ENCODE measurements at regions not wholly inside any gene's neighbourhood (a gene's known extent, or its start where the extent isn't known, plus 50 kb on each side); places are given as distances from the start of the nearest gene placed in this dataset.

DNA sequence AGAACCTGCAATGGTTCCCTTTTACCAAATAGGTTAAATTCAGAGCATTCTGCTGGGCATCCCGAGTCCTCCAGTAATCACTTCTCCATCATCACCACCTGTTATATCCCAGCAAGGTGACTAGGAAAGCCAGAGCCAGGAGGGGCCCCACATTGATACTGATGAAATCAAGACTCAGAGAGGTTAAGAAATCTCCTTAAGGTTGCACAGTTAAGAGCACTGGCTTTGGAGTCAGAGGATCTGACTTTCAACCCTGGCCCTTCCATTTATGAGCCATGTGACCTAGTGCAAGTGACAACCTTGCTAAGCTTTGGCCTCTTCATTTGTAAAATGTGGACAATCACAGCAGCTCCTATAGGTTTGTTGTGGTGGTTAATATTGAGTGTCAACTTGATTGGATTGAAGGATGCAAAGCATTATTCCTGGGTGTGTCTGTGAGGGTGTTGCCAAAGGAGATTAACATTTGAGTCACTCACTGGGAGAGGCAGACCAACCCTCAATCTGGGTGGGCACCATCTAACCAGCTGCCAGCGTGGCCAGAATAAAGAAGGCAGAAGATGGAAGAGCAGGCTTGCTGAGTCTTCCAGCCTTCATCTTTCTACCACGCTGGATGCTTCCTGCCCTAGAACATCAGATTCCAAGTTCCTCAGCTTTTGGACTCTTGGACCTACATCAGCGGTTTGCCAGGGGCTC lies 194.2 kb upstream of the ASIC2 start:
- no peak for TF ChIP-seq EZH2phosphoT487 (IDR thresholded peaks at IDR 0.05; ENCODE audit: borderline replicate concordance)
- TF ChIP-seq, protein P1, sequence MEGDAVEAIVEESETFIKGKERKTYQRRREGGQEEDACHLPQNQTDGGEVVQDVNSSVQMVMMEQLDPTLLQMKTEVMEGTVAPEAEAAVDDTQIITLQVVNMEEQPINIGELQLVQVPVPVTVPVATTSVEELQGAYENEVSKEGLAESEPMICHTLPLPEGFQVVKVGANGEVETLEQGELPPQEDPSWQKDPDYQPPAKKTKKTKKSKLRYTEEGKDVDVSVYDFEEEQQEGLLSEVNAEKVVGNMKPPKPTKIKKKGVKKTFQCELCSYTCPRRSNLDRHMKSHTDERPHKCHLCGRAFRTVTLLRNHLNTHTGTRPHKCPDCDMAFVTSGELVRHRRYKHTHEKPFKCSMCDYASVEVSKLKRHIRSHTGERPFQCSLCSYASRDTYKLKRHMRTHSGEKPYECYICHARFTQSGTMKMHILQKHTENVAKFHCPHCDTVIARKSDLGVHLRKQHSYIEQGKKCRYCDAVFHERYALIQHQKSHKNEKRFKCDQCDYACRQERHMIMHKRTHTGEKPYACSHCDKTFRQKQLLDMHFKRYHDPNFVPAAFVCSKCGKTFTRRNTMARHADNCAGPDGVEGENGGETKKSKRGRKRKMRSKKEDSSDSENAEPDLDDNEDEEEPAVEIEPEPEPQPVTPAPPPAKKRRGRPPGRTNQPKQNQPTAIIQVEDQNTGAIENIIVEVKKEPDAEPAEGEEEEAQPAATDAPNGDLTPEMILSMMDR (conservative IDR thresholded peaks at IDR 0.05; ENCODE audit: low read length): no peak

Data from Loucy (cell line).